ENCODE measurements at regions not wholly inside any gene's neighbourhood (a gene's known extent, or its start where the extent isn't known, plus 50 kb on each side); places are given as distances from the start of the nearest gene placed in this dataset.

DNA sequence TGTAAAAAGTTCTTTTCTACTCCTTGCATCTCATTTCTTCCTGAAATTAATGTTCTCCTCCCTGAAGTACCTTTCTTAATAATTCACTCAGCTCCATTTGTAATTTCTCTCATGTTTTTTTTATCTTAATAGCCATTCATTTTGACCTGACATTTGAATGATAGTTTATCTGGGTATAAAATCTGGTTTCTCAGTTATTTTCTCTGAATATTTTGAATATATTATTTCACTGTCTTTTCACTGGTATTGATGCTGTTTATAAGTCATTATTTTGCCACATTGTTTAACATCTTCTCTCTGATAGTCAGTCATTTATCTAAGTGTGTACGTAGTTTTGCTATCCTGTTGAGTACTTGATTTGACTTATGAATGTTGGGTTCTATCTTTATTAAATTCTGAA is 68.8 kb upstream of the ARHGAP18 start:
- DNase-seq (ENCODE audit: low spot score): no peak

DNA sequence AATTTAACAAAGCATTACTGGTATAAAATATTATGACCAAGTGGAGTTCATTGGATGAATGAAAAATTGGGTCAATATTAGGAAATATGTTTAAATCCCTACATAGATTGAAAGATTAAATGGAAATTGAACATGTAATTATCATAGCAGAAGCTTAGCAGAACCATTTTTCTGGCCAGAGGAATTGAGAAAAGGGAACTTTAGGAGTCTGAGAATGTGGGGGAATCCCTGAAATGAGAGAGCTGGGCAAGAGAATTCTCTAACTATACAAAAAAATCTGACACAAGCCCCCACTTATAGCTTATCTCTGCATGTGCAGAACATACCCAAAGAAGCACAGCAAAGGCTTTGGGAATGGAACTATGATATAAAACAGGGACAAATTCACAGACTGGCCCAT is 67.4 kb upstream of the ARHGAP18 start:
- no peak for DNase-seq (ENCODE audit: low spot score)

DNA sequence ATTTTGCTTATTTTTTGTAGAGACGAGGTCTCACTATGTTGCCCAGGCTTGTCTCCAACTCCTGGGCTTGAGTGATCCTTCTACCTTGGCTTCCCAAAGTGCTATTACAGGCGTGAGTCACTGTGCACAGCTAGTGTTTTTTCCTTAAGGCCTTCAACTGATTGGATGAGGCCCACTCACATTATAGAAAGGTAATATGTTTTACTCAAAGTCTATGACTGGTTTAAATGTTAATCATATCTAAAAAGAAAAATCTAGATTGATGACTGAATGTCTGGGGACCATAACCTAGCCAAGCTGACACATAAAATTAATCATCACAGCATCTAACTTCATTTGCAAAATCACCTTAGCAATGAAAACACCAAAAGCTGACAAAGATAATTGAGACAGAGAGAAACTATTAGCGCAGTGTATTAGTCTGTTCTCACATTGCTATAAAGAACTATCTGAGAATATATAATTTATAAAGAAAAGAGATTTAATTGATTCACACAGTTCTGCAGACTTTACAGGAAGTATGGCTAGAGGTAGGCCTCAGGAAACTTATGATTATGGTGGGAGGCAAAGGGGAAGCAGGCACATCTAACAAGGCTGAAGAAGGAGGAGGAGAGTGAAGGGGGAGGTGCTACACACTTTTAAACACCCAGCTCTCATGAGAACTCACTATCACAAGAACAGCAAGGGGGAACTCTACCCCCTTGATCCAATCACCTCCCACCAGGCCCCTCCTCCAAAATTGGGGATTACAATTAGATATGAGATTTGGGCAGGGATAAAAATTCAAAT is 66.8 kb upstream of the ARHGAP18 start:
- no peak for DNase-seq (ENCODE audit: low spot score)

DNA sequence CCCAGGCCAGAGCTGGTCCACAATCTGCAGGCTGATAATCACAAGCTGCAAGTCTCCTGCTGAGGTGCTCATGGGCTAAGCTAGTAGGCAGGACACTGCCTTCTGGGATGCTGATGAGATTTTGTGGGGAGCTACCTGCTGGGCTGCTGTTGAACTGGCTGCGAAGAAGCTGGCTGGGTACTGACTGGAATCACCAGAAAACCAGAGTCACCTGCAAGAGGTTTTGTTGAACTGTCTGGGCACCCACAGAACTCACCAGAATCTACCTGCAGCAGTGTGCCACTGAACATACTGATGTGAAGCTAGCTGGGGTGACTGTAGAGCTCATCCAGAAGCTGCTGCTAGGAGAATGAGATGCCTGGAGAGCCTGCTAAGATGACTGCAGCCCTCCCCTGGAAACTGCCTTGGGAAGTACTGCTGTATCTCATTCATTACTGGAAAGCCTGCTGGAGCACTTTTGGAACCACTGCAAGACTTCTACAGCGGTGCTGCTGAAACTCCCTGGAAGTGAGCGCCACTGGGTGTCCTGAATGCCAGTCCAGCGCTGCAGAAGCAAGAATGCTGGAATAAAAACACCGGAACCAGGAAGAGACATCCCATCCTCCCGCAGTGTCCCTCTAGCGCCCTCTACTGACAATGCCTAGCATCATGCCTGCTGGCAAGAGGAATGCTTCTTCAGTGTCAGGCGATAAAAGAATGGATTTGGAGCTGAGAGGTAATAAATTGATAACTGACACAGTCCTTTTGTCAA is 64.9 kb upstream of the ARHGAP18 start:
- peak; percentile 57 for DNase-seq (ENCODE audit: low spot score)

DNA sequence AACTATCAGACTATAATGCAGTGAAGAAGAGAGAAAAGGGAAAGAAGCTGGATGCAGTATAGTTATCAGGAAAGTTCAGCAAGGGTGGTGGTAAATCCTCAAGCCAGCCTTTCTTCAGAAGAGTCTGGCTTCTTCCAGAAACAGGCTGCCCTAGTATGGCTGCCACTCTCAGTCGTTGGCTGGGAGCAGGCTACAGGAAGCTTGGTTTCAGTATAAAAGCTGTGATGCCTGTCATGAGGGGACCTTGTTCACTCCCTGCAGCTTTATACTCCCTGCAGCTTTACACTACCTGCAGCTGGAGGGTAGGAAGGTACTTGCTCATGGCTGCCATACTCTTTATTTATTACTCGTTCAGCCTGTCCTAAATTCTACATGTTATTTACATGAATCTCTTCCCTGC is 63.3 kb upstream of the ARHGAP18 start:
- DNase-seq (ENCODE audit: low spot score): no peak

DNA sequence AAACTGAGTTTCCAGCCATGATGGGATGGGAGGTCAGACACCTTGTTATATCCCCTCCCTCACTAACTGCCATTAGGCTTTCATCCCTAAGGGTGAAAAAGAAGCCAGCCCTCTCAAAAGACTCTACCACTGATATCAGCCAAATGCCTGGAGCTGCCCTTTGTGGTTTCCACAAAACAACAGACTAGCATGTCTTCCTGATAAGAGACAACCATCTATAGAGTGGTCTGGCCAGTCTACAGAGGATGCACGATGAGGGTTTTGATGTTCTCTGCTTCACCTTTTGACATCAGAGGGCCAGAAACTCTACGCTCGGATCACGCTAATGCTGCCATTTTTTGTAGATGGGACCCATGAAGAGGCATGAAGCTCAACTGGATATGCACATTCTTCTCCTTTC is 61.7 kb upstream of the ARHGAP18 start:
- no peak for DNase-seq (ENCODE audit: low spot score)

DNA sequence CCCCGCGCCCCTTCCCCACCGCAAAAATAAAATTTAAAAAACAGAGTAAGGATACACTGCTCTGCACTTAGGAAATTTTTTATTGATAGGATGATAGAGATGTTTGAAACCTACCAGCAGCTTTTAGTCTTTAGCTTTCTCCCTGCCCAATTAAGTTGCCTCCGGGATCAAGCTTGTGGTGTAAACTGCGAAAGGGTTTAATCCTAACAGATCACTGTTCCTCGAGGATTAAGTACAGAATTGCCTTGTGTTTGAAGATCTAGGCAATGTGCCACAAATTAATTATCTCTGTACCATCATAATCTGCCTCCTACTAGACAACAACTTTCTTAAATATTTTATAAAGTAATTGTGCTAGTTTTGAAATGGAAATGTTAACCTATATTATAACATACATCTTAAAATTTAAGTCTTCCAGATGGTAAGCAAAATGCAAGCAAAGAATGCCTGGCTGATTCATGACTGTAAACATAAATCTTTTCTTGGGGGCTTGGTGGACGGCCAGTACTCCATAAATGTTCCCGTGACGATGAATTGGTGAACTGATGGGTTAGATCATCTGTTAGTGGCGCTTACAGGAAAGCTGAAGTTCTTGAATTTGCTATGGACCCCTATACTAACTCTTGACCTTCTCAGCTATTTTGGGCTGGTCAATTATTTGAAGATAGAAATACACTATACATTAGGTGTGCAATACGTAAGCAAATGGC is 58.0 kb upstream of the ARHGAP18 start:
- DNase-seq (ENCODE audit: low spot score): no peak

DNA sequence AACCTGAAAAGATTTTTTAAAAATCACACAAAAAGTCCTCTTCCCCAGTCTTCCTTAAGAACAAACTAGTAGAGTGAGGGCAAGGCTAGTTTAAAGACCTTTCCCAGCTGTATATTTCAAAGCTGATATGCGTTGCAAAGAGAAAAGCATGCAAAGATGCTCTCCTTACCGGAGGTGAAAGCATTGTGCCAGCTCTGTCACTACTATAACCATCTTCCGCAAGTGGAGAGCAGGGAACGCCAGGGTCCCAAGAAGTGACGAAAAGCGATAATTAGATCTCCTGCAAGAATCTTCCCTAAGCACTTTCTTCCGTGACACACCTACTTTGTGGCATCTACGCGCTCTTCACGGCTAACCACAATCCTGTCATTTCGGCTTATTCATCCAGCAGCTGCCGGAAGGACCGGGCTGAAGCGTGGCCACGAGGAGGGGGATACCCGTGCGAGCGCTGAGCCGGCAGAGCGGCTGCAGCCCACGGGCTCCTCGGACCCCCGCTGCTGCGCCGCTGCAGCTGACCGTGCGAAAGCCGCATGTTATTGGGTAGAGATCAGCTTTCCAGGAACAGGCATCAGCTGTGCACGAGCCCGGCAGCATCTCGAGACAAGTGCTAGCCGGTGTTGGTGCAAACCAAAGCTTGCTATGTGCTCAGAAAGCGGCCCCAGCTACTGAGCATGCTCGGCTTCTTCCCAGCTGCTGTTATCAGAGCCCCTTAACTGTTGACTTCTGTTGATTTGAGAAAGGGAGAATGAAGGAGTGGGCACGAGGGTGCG is 57.2 kb upstream of the ARHGAP18 start:
- DNase-seq (ENCODE audit: low spot score): no peak

DNA sequence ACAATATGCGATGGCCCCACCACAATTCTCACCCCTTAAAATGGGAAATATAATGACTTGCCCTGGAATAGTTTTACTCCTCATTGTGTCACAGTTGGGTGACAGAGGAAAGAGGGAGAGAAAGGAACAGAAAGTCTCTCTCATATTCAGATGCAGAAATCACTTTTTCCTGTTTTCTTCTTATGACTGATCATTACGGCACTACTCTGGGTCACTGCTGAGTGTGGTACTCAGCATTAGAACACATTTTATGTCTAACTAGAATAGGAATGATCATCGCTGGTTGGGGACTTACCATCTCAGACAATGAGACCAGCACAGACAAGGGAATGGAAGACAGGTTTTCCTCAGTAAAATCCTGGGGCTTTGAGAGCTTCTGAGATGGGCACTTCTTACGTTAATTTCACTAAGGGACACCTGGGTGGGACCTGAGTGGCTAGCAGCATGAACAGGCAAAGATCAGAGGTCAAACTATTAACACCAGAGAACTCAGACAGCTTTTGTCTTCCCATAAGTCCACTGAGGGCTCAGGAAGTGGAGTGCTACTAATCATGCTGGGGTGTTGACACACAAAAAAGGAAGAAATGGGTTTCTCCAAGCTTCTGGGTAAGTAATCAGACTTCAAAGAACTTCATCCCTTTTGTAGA is 54.9 kb upstream of the ARHGAP18 start:
- DNase-seq (ENCODE audit: low spot score): no peak

DNA sequence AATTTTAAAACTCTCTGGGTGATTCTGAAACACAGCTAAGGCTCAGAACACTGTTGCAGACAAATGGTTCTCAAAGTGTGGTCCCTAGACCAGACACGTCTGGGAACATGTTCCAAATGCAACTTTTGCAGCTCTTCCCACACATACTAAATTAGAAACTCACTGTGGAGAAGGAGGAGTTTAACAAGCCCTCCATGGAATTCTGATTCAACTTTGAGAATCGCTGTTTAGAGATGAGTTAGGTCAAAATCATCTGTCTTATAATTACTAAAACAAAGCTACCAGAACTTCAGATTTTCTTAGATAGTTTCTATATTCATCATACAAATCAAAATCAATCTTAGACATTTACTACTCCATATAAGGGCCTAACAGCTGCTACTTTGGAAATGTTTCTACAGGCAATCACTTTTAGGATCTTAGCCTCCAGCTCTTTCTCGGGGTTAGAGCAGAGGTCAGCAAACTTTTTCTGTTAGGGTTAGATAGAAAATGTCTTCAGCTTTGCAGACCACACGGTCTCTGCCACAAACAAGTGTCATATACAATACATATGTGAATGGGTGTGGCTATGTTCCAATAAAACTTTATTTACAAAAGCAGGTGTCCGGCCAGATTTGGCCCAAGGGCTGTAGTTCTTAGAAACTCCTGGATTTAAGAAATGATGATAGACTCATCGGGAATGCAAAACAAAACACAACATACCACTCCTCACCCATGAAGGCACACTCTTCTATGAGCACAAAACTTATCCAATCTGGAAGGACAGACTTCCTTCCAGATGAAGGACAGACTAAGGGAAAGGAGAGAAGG is 50.0 kb upstream of the ARHGAP18 start:
- no peak for DNase-seq (ENCODE audit: low spot score)
